Posterior cingulate gyrus (tissue), 11 donors: ENCODE measurements at regions not wholly inside any gene's neighbourhood (a gene's known extent, or its start where the extent isn't known, plus 50 kb on each side); places are given as distances from the start of the nearest gene placed in this dataset.
A peak's percentile ranks its signal among the peaks of the same experiment; 100 is the strongest.
"Not testable (repeated sequence)": the region's sequence is repeated elsewhere in the genome, so short reads cannot be mapped to it uniquely, and the experiment has no call there.

Source experiments
- DNase-seq, 10 donors: peaks; one replicate each; pipeline versions ENCODE4 v3.0.0 to v3.0.0-alpha.2; 2020 to 2021; ENCODE audit warnings: mixed read lengths in 3 of 10
- intact Hi-C: fragments of 100-400 bp; cut with DNase I; formaldehyde crosslinking; loops from one replicate; pipeline ENCODE4 v1.15.1; 2023

GRCh38 chr7:153158149-153158548 is 398.6 kb downstream of the ACTR3B start:
- no peak for DNase-seq
- intact Hi-C loops, result no loop called here

- DNase-seq, result no peak
These were observed 410.7 kb downstream of the ACTR3B start for GRCh38 chr7:153170287-153170686.

GRCh38 chr7:153185936-153186335 is 426.4 kb downstream of the ACTR3B start:
- intact Hi-C loops, result no loop called here
- DNase-seq, result no peak

More at GRCh38 chr7:153170287-153170686, 410.7 kb downstream of the ACTR3B start:
- intact Hi-C loops, result no loop called here

- no peak for DNase-seq
- intact Hi-C loops, result no loop called here
These were observed 428.6 kb downstream of the ACTR3B start for GRCh38 chr7:153188161-153188560.

- intact Hi-C loops, result no loop called here
- no peak for DNase-seq
These were observed 429.1 kb downstream of the ACTR3B start for GRCh38 chr7:153188630-153189029.

GRCh38 chr7:153190452-153190851 is 430.9 kb downstream of the ACTR3B start:
- DNase-seq, result peak in 1 of 10 donors; percentile 9

GRCh38 chr7:153190986-153191385 is 431.4 kb downstream of the ACTR3B start:
- intact Hi-C loops, result loop anchor here (10.0 kb wide), 1 partner anchor 1304 kb away; no protein-coding TSS in a partner anchor
- DNase-seq, result no peak

More at GRCh38 chr7:153190452-153190851, 430.9 kb downstream of the ACTR3B start:
- intact Hi-C loops, result loop anchor here (10.0 kb wide), 1 partner anchor 1304 kb away; no protein-coding TSS in a partner anchor

GRCh38 chr7:153193144-153193595 is 433.6 kb downstream of the ACTR3B start:
- intact Hi-C loops, result loop anchor here (10.0 kb wide), 1 partner anchor 1302 kb away; no protein-coding TSS in a partner anchor
- peak; percentile 29 to 93 (median 60) for DNase-seq

GRCh38 chr7:153217032-153217431 is 457.5 kb downstream of the ACTR3B start:
- no peak for DNase-seq
- intact Hi-C loops, result no loop called here

GRCh38 chr7:153224890-153225289 is 465.3 kb downstream of the ACTR3B start:
- intact Hi-C loops, result no loop called here
- no peak for DNase-seq

- intact Hi-C loops, DNase-seq: not testable (repeated sequence)
These were observed 485.6 kb downstream of the ACTR3B start for GRCh38 chr7:153245136-153245535.

- DNase-seq, result no peak
These were observed 486.3 kb downstream of the ACTR3B start for GRCh38 chr7:153245809-153246208.

GRCh38 chr7:153247926-153248325 is 488.4 kb downstream of the ACTR3B start:
- no peak for DNase-seq
- intact Hi-C loops, result no loop called here

More at GRCh38 chr7:153245809-153246208, 486.3 kb downstream of the ACTR3B start:
- intact Hi-C loops, result no loop called here

- DNase-seq, result no peak
- intact Hi-C loops, result no loop called here
These were observed 499.1 kb downstream of the ACTR3B start for GRCh38 chr7:153258686-153259085.

- no peak for DNase-seq
- intact Hi-C loops, result no loop called here
These were observed 516.8 kb downstream of the ACTR3B start for GRCh38 chr7:153276394-153276793.

GRCh38 chr7:153286763-153287162 is 527.2 kb downstream of the ACTR3B start:
- peak in 2 of 10 donors; percentile 64 to 78 for DNase-seq
- intact Hi-C loops, result no loop called here

- intact Hi-C loops, result no loop called here
- no peak for DNase-seq
These were observed 530.5 kb downstream of the ACTR3B start for GRCh38 chr7:153290066-153290465.

GRCh38 chr7:153297141-153297540 is 537.6 kb downstream of the ACTR3B start:
- intact Hi-C loops, result no loop called here
- no peak for DNase-seq

- DNase-seq, result no peak
- intact Hi-C loops, result no loop called here
These were observed 542.4 kb downstream of the ACTR3B start for GRCh38 chr7:153301936-153302335.

- intact Hi-C loops, result no loop called here
- no peak for DNase-seq
These were observed 560.5 kb downstream of the ACTR3B start for GRCh38 chr7:153320005-153320404.

- intact Hi-C loops, result no loop called here
- DNase-seq, result no peak
These were observed 561.1 kb downstream of the ACTR3B start for GRCh38 chr7:153320681-153321080.

- intact Hi-C loops, result no loop called here
- no peak for DNase-seq
These were observed 563.4 kb downstream of the ACTR3B start for GRCh38 chr7:153322991-153323390.

GRCh38 chr7:153324094-153324493 is 564.5 kb downstream of the ACTR3B start:
- DNase-seq, result no peak
- intact Hi-C loops, result no loop called here
